Uterus (tissue), 2 donors: ENCODE measurements at regions not wholly inside any gene's neighbourhood (a gene's known extent, or its start where the extent isn't known, plus 50 kb on each side); places are given as distances from the start of the nearest gene placed in this dataset.

Experiments
- CTCF ChIP-seq, 4 experiments: fragments of 200-600 bp in 2 of 4; fragments of 450-650 bp in 2 of 4; sonication (generic) in 2 of 4; IDR thresholded peaks; one replicate each; pipeline ENCODE4 v1.5.1; 2016 to 2019; ENCODE audit warnings: antibody characterized with exemption in 4 of 4, mild to moderate bottlenecking in 2 of 4, moderate library complexity in 1 of 4
- POLR2A ChIP-seq, 2 donors: fragments of 450-650 bp; IDR thresholded peaks; one replicate each; pipeline ENCODE4 v1.6.1; 2016; ENCODE audit warnings: antibody characterized with exemption in 2 of 2, mild to moderate bottlenecking in 1 of 2, moderate library complexity in 1 of 2

GRCh38 chr1:217078078-217078690 is 355.0 kb upstream of the ESRRG start:
- no peak for TF ChIP-seq CTCF (IDR thresholded peaks at IDR 0.05)
- no peak for TF ChIP-seq POLR2A (IDR thresholded peaks at IDR 0.05)
